SKM-1 treated with dmso at 0.1 percent for 144 hours (cell line): ENCODE measurements at regions not wholly inside any gene's neighbourhood (a gene's known extent, or its start where the extent isn't known, plus 50 kb on each side); places are given as distances from the start of the nearest gene placed in this dataset.

Experiments
- DNase-seq: peaks from one replicate; lab custom pipeline; 2025; ENCODE audit not compliant: unreplicated experiment; lab: John Stamatoyannopoulos, UW

DNA sequence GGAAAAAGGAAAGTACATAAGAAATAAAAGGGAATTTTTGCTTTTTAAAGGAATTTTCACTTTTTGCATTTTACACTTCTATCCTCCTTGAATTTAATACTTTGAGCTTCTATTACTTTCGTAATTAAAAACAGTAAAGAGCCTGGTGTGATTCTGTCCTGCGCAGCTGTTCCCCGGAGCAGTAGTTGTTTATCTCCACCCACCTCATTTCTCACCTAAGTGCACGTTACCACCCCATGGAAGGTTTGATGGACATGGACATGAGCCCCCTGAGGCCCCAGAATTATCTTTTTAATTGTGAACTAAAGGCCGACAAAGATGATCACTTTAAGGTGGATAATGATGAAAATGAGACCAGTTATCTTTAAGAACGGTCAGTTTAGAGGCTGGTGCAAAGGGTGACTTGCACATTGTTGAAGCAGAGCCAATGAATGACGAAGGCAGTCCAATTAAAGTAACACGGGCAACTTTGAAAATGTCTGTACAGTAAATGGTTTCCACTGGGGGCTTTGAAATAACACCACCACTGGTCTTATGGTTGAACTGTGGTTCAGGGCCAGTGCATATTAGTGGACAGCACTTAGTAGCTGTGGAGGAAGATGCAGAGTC is 52.1 kb upstream of the TEX13D start:
- DNase-seq: no peak

DNA sequence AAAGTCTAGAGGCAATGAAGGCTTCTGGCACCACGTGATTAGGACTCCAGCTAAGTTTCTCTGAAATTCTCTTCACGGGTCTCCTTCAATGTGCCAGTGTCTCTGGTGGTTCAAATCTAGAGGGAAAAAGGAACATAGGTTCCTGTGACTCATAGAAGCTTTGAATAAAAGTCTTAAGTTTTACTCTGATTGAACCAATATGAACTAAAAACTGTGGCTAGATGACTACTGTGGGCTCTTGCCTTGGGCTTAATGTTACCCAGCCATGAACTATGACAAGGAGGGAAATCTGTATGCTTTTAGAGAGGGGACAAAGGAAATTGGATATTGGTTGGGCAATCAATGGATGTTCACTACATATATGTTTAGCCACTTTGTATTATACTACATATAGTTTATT is 49.9 kb upstream of the TEX13D start:
- DNase-seq: no peak
